Breast epithelium (tissue), 4 donors: ENCODE measurements at regions not wholly inside any gene's neighbourhood (a gene's known extent, or its start where the extent isn't known, plus 50 kb on each side); places are given as distances from the start of the nearest gene placed in this dataset.

Experiments used
- DNase-seq, 2 donors: peaks; one replicate each; pipeline ENCODE4 v3.0.0-alpha.2; 2019; ENCODE audit warnings: low spot score in 2 of 2
- H3K27ac ChIP-seq, 2 donors: fragments of 200-600 bp; sonication (generic) in 1 of 2; one replicate each; pipeline ENCODE4 v1.5.1; 2016 to 2019; ENCODE audit warnings: mild to moderate bottlenecking in 1 of 2
- H3K27me3 ChIP-seq, 2 donors: fragments of 200-600 bp; sonication (generic) in 1 of 2; one replicate each; pipeline versions ENCODE4 v1.5.1 to v1.6.0; 2017 to 2019; ENCODE audit warnings: control low read depth in 1 of 2, mild to moderate bottlenecking in 1 of 2
- H3K36me3 ChIP-seq: fragments of 200-600 bp; one replicate; pipeline ENCODE4 v1.5.1; 2019
- H3K4me1 ChIP-seq, 2 donors: fragments of 200-600 bp; sonication (generic); one replicate each; pipeline ENCODE4 v1.5.1; 2016 to 2019; ENCODE audit warnings: control low read depth in 1 of 2
- H3K4me3 ChIP-seq, 3 donors: fragments of 200-600 bp; sonication (generic); 1 replicate in 2 of 3; 2 replicates in 1 of 3; pipeline ENCODE4 v1.5.1; 2016 to 2019; ENCODE audit warnings: mild to moderate bottlenecking in 3 of 3, moderate library complexity in 2 of 3
- H3K9me3 ChIP-seq, 2 donors: fragments of 200-600 bp; sonication (generic) in 1 of 2; one replicate each; pipeline ENCODE4 v1.5.1; 2016 to 2019; ENCODE audit warnings: control low read depth in 1 of 2
- POLR2A ChIP-seq: fragments of 450-650 bp; IDR thresholded peaks from one replicate; pipeline ENCODE4 v1.6.1; 2016; ENCODE audit warnings: antibody characterized with exemption, mild to moderate bottlenecking, moderate library complexity
- POLR2AphosphoS5 ChIP-seq, 3 donors: sonication (generic); formaldehyde crosslinking; IDR thresholded peaks; one replicate each; pipeline ENCODE4 v1.6.1; 2017; ENCODE audit warnings: antibody characterized with exemption in 3 of 3
- intact Hi-C: fragments of 100-400 bp; cut with DNase I; formaldehyde crosslinking; loops from one replicate; pipeline ENCODE4 v1.15.1; 2023; ENCODE audit warnings: low total_unique reads
- TF ChIP-seq, protein P1 (sequence below), 3 donors: fragments of 450-650 bp; IDR thresholded peaks; one replicate each; pipeline ENCODE4 v1.5.1; 2016 to 2017; ENCODE audit warnings: antibody characterized with exemption in 3 of 3, mild to moderate bottlenecking in 3 of 3, moderate library complexity in 3 of 3

DNA sequence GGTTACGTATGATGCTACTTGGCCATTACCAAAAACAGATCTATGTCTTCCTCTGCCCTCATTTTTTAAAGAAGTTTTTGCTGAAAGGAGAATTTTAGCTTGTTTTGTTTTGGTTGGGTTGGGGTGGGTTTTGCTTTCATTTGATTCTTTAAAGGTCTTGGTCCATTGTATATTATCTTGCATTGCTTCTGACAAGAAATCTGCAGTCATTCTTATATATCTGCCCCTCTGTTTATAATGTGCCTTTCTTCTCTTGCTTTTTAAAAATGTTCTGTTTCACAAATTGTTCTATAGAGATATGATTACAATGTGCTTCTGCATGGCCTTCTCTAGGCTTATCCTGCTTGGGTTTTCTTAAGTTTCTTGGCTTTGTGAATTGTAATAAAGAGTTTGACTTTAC is 660.6 kb downstream of the RNF144A start:
- intact Hi-C loops: no loop called here
- no peak overlapping the region for H3K4me3 ChIP-seq
- DNase-seq: no peak
- no peaks in the 10 kb centered on the region for H3K4me1 ChIP-seq
- peaks cover 9 to 14% of the 10 kb centered on the region in 2 donors for H3K9me3 ChIP-seq
- no peaks in the 10 kb centered on the region for H3K27me3 ChIP-seq
- no peaks in the 10 kb centered on the region for H3K36me3 ChIP-seq
- TF ChIP-seq, protein P1, sequence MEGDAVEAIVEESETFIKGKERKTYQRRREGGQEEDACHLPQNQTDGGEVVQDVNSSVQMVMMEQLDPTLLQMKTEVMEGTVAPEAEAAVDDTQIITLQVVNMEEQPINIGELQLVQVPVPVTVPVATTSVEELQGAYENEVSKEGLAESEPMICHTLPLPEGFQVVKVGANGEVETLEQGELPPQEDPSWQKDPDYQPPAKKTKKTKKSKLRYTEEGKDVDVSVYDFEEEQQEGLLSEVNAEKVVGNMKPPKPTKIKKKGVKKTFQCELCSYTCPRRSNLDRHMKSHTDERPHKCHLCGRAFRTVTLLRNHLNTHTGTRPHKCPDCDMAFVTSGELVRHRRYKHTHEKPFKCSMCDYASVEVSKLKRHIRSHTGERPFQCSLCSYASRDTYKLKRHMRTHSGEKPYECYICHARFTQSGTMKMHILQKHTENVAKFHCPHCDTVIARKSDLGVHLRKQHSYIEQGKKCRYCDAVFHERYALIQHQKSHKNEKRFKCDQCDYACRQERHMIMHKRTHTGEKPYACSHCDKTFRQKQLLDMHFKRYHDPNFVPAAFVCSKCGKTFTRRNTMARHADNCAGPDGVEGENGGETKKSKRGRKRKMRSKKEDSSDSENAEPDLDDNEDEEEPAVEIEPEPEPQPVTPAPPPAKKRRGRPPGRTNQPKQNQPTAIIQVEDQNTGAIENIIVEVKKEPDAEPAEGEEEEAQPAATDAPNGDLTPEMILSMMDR (IDR thresholded peaks at IDR 0.05): no peak
- TF ChIP-seq POLR2AphosphoS5 (IDR thresholded peaks at IDR 0.05): no peak
- TF ChIP-seq POLR2A: no peak
- no peak overlapping the region for H3K27ac ChIP-seq

DNA sequence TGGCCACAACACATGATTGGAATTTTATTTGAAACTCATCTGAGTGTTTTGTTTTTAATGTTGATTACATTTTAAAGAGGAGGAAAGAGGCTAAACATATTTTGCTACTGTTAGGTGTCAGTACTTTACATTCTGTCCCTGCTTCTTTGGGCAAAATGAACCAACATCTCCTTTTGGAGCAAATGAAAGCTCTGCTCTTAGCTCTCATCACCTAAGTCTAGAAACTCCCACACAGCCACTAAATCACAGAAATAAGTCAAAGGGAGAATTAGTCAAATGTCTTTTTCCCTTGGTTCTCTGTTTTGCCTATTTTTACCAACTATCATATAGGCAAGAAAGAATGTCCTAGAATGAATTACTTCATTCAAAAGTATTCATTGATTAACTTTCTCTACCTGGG is 666.8 kb downstream of the RNF144A start:
- no peaks in the 10 kb centered on the region for H3K27me3 ChIP-seq
- no peaks in the 10 kb centered on the region for H3K36me3 ChIP-seq
- intact Hi-C loops: no loop called here
- TF ChIP-seq POLR2AphosphoS5 (IDR thresholded peaks at IDR 0.05) (no peak), POLR2A (no peak)
- TF ChIP-seq, protein P1 (IDR thresholded peaks at IDR 0.05): no peak
- DNase-seq: no peak
- no peak overlapping the region for H3K27ac ChIP-seq
- H3K4me3 ChIP-seq: no peak overlapping the region
- H3K4me1 ChIP-seq: no peaks in the 10 kb centered on the region
- no peaks in the 10 kb centered on the region for H3K9me3 ChIP-seq

DNA sequence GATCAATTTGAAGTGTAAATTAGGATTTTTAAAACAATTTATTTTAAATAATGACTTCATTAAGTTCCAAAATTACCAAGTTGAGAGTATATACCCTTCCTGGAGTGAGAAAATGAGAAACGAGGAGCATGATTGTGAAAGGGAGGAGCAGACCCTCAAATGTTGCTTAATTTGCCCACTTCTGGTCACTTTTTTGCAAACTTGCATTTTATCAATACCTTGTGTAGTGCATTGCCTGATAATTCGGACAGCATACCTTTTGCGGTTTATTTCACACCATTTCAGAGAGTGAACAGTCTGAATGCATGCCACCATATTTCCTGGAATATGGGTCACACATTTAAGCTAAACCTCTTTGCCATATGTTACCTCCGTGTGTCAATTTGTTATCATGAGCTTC is 669.7 kb downstream of the RNF144A start:
- intact Hi-C loops: no loop called here
- no peak overlapping the region for H3K4me3 ChIP-seq
- DNase-seq: no peak
- no peak for TF ChIP-seq POLR2AphosphoS5 (IDR thresholded peaks at IDR 0.05)
- TF ChIP-seq POLR2A: no peak
- TF ChIP-seq, protein P1 (IDR thresholded peaks at IDR 0.05): no peak
- no peaks in the 10 kb centered on the region for H3K36me3 ChIP-seq
- H3K27me3 ChIP-seq: no peaks in the 10 kb centered on the region
- H3K4me1 ChIP-seq: no peaks in the 10 kb centered on the region
- no peaks in the 10 kb centered on the region for H3K9me3 ChIP-seq
- H3K27ac ChIP-seq: no peak overlapping the region

DNA sequence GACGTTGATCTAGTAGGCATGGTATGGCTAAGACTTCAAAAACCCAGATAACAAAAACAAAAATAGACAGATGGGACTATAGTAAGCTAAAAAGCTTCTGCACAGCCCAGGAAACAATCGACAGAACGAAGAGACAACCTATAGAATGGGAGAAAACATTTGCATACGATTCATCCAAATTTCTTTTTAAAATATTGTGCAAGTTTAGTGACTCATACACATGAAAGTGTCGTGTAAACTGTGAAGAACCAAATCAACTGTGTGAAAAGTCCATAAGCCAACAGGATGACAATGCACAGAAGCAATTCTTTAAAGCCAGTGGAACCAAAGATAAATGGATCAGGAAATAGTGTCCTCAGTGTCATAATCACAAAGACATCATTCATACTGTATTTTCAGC is 671.1 kb downstream of the RNF144A start:
- H3K36me3 ChIP-seq: no peaks in the 10 kb centered on the region
- H3K27me3 ChIP-seq: no peaks in the 10 kb centered on the region
- intact Hi-C loops: no loop called here
- no peak for DNase-seq
- H3K9me3 ChIP-seq: no peaks in the 10 kb centered on the region
- no peak overlapping the region for H3K27ac ChIP-seq
- H3K4me3 ChIP-seq: no peak overlapping the region
- H3K4me1 ChIP-seq: no peaks in the 10 kb centered on the region
- TF ChIP-seq, protein P1 (IDR thresholded peaks at IDR 0.05): no peak
- TF ChIP-seq POLR2AphosphoS5 (IDR thresholded peaks at IDR 0.05) (no peak), POLR2A (no peak)

DNA sequence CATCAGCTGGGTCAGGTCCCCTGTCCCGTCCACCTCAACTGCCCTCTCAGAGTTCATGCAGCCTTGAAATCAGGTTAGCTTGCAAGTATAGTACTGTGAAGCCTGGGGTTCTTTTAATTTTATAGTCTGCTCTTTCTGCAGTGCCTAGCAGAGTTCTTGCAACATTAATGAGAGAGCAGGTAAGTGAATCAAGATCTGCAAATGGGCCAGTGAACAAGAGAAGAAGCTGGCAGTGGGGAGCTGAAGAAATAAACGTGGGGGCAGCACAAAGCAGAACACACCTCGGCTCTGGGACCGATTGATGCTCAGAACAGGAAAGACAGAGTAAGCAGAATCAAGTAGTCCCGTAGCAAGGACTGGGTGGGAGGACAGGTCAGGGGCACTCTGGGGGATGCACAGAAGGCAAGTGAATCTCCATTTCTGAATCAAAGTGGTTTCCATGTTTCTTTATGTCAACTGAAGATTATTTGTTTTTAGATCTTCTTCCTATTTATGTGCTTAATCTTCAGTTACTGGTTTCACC is 675.5 kb downstream of the RNF144A start:
- H3K9me3 ChIP-seq: no peaks in the 10 kb centered on the region
- DNase-seq: no peak
- intact Hi-C loops: no loop called here
- H3K36me3 ChIP-seq: no peaks in the 10 kb centered on the region
- H3K27ac ChIP-seq: no peak overlapping the region
- H3K4me3 ChIP-seq: no peak overlapping the region
- TF ChIP-seq POLR2A (no peak), POLR2AphosphoS5 (IDR thresholded peaks at IDR 0.05) (no peak)
- TF ChIP-seq, protein P1 (IDR thresholded peaks at IDR 0.05): no peak
- H3K27me3 ChIP-seq: no peaks in the 10 kb centered on the region
- H3K4me1 ChIP-seq: no peaks in the 10 kb centered on the region
